ENCODE measurements at regions not wholly inside any gene's neighbourhood (a gene's known extent, or its start where the extent isn't known, plus 50 kb on each side); places are given as distances from the start of the nearest gene placed in this dataset.

GRCh38 chr18:78630981-78631510 lies 348.6 kb upstream of the SALL3 start:
- no peaks in the 10 kb centered on the region for H3K36me3 ChIP-seq (ENCODE audit: control insufficient read depth in 2 of 2, insufficient read depth in 2 of 2, low read length in 1 of 2)
- 88 to 91% methylated on average over 14 of the region's 14 CpGs for WGBS, 2 donors
- H3K27me3 ChIP-seq (ENCODE audit: control insufficient read depth in 1 of 2, insufficient read depth in 2 of 2, low read length in 2 of 2) = no peaks in the 10 kb centered on the region

DNA sequence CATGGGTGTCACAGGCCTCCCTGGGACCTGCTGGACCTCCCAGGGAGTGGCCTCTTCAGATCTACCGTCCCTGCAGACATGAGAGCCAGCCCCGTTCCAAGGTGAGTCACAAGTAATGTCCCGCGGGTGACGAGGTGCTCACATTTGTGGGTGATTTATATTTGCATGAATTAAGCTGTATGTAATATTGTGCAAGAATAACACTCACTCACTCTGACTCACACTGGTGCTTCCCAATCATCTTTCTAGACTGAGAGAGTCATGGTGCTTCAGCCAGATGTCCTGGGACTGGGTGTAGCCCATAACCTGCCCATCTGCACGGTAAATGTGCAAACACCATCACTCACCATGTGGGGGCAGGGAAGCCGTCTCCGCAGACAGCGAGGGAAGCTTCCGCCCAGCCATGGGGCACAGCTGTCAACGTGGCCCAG lies 347.5 kb upstream of the SALL3 start:
- H3K27ac ChIP-seq (ENCODE audit: low read depth in 2 of 2, low read length in 1 of 2) = peak overlapping the region; percentile 70 to 71
- peaks cover 0 to 16% of the 10 kb centered on the region in 2 donors for H3K9me3 ChIP-seq (ENCODE audit: control insufficient read depth in 2 of 2, insufficient read depth in 1 of 2, low read depth in 1 of 2, low read length in 1 of 2)
- H3K4me1 ChIP-seq (ENCODE audit: control insufficient read depth in 2 of 2, insufficient read depth in 2 of 2, low read length in 1 of 2) = peaks cover 0 to 10% of the 10 kb centered on the region in 2 donors
- no peaks in the 10 kb centered on the region for H3K27me3 ChIP-seq (ENCODE audit: control insufficient read depth in 1 of 2, insufficient read depth in 2 of 2, low read length in 2 of 2)
- no peak overlapping the region for H3K4me3 ChIP-seq (ENCODE audit: low read depth in 1 of 2, low read length in 2 of 2)
- WGBS, 2 donors = 47 to 60% methylated on average over 11 of the region's 11 CpGs
- H3K36me3 ChIP-seq (ENCODE audit: control insufficient read depth in 2 of 2, insufficient read depth in 2 of 2, low read length in 1 of 2) = no peaks in the 10 kb centered on the region

More at GRCh38 chr18:78630981-78631510, 348.6 kb upstream of the SALL3 start:
- Histone ChIP-seq H3K27ac (ENCODE audit: low read depth in 2 of 2, low read length in 1 of 2) (no peak overlapping the region), H3K4me3 (ENCODE audit: low read depth in 1 of 2, low read length in 2 of 2) (no peak overlapping the region), H3K4me1 (ENCODE audit: control insufficient read depth in 2 of 2, insufficient read depth in 2 of 2, low read length in 1 of 2) (peaks cover 0 to 10% of the 10 kb centered on the region in 2 donors), H3K9me3 (ENCODE audit: control insufficient read depth in 2 of 2, insufficient read depth in 1 of 2, low read depth in 1 of 2, low read length in 1 of 2) (peaks cover 0 to 11% of the 10 kb centered on the region in 2 donors)

DNA sequence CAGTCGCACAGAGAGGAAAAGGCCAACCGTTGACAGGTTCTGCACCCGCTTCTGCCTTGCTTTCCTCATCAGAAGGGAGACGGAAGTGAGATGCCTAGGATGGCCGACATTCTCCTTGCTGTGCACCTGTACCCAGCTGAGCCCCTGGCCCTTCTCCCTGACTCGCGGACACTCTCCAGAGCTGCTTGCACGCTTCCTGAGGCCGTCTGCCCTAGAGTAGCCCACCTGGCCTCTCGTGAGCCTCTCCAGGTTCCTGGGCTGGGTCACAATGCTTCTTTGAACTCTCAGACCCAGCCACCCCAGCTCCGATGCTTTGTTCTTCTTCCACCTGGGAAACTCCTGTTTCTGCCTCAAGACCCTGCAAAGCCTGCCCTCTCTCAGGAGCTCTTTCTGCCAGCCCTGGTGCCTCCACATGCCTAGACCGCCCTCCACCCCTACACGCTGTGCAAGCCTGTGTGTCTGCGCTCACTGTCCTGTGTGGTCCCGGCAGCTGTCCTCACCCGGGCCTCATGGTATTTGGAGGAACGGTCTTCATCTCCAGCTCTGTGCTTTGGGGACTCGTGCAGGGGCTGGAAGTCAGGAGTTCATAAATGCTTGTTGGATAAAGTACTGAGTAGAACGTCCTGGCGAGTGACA lies 345.4 kb upstream of the SALL3 start:
- Histone ChIP-seq H3K4me1 (ENCODE audit: control insufficient read depth in 2 of 2, insufficient read depth in 2 of 2, low read length in 1 of 2) (peaks cover 0 to 18% of the 10 kb centered on the region in 2 donors), H3K27ac (ENCODE audit: low read depth in 2 of 2, low read length in 1 of 2) (no peak overlapping the region), H3K27me3 (ENCODE audit: control insufficient read depth in 1 of 2, insufficient read depth in 2 of 2, low read length in 2 of 2) (no peaks in the 10 kb centered on the region), H3K4me3 (ENCODE audit: low read depth in 1 of 2, low read length in 2 of 2) (no peak overlapping the region), H3K9me3 (ENCODE audit: control insufficient read depth in 2 of 2, insufficient read depth in 1 of 2, low read depth in 1 of 2, low read length in 1 of 2) (peaks cover 5 to 16% of the 10 kb centered on the region in 2 donors), H3K36me3 (ENCODE audit: control insufficient read depth in 2 of 2, insufficient read depth in 2 of 2, low read length in 1 of 2) (no peaks in the 10 kb centered on the region)
- 79 to 86% methylated on average over 20 of the region's 20 CpGs for WGBS, 2 donors

DNA sequence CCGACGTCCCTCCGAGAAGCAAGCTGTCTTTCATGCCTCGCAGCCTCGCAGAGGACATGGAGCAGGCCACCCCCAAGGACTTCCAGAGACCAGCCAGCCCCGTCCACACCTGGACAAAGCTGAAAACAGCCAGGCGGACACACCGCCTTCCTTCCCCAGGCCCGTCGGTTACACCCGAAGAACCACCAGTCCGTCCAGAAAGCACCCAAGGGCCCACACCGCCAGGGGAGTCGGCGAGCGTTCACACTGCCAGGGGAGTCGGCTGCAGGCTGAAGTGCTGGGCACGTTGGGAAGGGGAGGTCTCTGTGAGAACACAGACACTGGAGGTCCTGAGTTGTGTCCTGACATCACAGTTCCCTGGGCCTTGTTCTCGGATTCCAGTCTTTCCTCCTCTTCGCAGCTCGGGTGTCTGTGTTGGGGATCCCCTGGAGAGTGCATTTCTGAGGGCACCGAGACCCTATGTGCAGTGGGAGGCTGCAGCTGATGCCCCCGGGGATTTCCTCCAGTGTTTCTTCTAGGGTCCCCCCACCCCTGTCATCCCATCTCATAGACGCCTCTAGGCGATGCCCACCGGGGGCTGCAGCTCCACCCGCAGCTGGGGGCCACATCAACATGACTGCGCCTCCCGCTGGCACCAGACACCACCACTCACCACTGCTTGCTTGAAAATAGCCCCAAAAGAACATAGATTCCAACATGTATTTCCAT lies 344.4 kb upstream of the SALL3 start:
- Histone ChIP-seq H3K27me3 (ENCODE audit: control insufficient read depth in 1 of 2, insufficient read depth in 2 of 2, low read length in 2 of 2) (no peaks in the 10 kb centered on the region), H3K27ac (ENCODE audit: low read depth in 2 of 2, low read length in 1 of 2) (no peak overlapping the region), H3K4me3 (ENCODE audit: low read depth in 1 of 2, low read length in 2 of 2) (no peak overlapping the region), H3K36me3 (ENCODE audit: control insufficient read depth in 2 of 2, insufficient read depth in 2 of 2, low read length in 1 of 2) (no peaks in the 10 kb centered on the region), H3K9me3 (ENCODE audit: control insufficient read depth in 2 of 2, insufficient read depth in 1 of 2, low read depth in 1 of 2, low read length in 1 of 2) (peaks cover 5 to 16% of the 10 kb centered on the region in 2 donors), H3K4me1 (ENCODE audit: control insufficient read depth in 2 of 2, insufficient read depth in 2 of 2, low read length in 1 of 2) (peaks cover 0 to 23% of the 10 kb centered on the region in 2 donors)
- WGBS, 2 donors = 89 to 90% methylated on average over 29 of the region's 29 CpGs

- H3K4me1 ChIP-seq (ENCODE audit: control insufficient read depth in 2 of 2, insufficient read depth in 2 of 2, low read length in 1 of 2) = peaks cover 0 to 23% of the 10 kb centered on the region in 2 donors
- no peak overlapping the region for H3K27ac ChIP-seq (ENCODE audit: low read depth in 2 of 2, low read length in 1 of 2)
- WGBS, 2 donors = 91% methylated on average over 2 of the region's 2 CpGs
- no peaks in the 10 kb centered on the region for H3K36me3 ChIP-seq (ENCODE audit: control insufficient read depth in 2 of 2, insufficient read depth in 2 of 2, low read length in 1 of 2)
- H3K9me3 ChIP-seq (ENCODE audit: control insufficient read depth in 2 of 2, insufficient read depth in 1 of 2, low read depth in 1 of 2, low read length in 1 of 2) = peaks cover 5 to 12% of the 10 kb centered on the region in 2 donors
- H3K4me3 ChIP-seq (ENCODE audit: low read depth in 1 of 2, low read length in 2 of 2) = no peak overlapping the region
- no peaks in the 10 kb centered on the region for H3K27me3 ChIP-seq (ENCODE audit: control insufficient read depth in 1 of 2, insufficient read depth in 2 of 2, low read length in 2 of 2)
These were observed 343.4 kb upstream of the SALL3 start for GRCh38 chr18:78636260-78636659.

DNA sequence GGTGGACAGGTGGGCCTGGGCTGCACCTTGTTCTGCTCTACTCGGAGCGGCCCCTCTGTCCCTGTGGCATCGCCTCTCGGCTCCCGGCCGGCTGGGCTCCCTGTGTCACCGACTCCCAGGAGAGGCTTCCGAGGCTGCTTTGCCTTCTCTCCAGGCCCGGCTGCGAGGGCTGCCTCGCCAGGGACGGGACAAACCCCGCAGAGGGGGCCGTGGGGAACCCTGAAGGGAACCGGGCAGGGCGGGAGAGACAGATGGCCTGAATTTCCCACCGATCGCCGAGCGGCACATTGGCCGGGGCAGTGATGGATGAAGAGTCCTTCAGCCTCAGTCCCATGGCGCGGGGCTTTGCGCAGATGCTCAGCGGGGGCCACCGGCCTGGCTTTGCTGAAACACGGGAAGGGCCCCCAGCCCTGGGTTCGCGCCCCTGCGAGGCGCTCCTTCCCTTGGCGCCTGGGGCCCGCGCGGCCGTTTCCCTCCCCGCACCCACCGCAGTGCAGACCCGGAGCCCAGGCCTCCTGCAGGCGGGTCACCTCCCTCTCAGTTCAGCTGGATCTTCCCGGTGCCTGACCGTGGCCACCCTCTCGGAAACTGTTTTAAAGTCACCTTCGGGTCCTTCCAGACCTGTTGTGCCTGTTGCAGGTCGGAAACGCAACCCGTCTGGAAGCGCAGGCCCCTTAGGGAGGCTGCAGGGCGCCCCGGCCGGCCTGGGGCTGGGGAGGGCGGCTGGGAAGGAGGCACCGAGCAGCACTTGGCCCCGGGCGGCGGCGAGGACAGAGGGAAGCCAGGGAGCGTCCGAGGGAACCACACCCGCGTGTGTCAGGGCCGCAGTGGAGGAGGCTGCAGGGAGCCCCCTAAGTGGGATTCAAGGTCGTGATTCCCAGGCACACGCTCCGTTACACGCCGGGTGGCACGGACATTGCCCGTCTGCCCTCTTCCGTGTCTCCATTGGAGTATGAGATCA lies 341.9 kb upstream of the SALL3 start:
- H3K27ac ChIP-seq (ENCODE audit: low read depth in 2 of 2, low read length in 1 of 2) = no peak overlapping the region
- H3K27me3 ChIP-seq (ENCODE audit: control insufficient read depth in 1 of 2, insufficient read depth in 2 of 2, low read length in 2 of 2) = no peaks in the 10 kb centered on the region
- 92 to 93% methylated on average over 61 to 70 of the region's 70 CpGs for WGBS, 2 donors
- no peaks in the 10 kb centered on the region for H3K36me3 ChIP-seq (ENCODE audit: control insufficient read depth in 2 of 2, insufficient read depth in 2 of 2, low read length in 1 of 2)
- no peak overlapping the region for H3K4me3 ChIP-seq (ENCODE audit: low read depth in 1 of 2, low read length in 2 of 2)
- H3K9me3 ChIP-seq (ENCODE audit: control insufficient read depth in 2 of 2, insufficient read depth in 1 of 2, low read depth in 1 of 2, low read length in 1 of 2) = peaks cover 5 to 8% of the 10 kb centered on the region in 2 donors
- H3K4me1 ChIP-seq (ENCODE audit: control insufficient read depth in 2 of 2, insufficient read depth in 2 of 2, low read length in 1 of 2) = peaks cover 0 to 16% of the 10 kb centered on the region in 2 donors

GRCh38 chr18:78639006-78639950 lies 340.3 kb upstream of the SALL3 start:
- Histone ChIP-seq H3K4me1 (ENCODE audit: control insufficient read depth in 2 of 2, insufficient read depth in 2 of 2, low read length in 1 of 2) (peaks cover 0 to 13% of the 10 kb centered on the region in 2 donors), H3K36me3 (ENCODE audit: control insufficient read depth in 2 of 2, insufficient read depth in 2 of 2, low read length in 1 of 2) (no peaks in the 10 kb centered on the region), H3K27ac (ENCODE audit: low read depth in 2 of 2, low read length in 1 of 2) (peak overlapping the region in 1 of 2 donors; percentile 47), H3K4me3 (ENCODE audit: low read depth in 1 of 2, low read length in 2 of 2) (no peak overlapping the region), H3K27me3 (ENCODE audit: control insufficient read depth in 1 of 2, insufficient read depth in 2 of 2, low read length in 2 of 2) (no peaks in the 10 kb centered on the region), H3K9me3 (ENCODE audit: control insufficient read depth in 2 of 2, insufficient read depth in 1 of 2, low read depth in 1 of 2, low read length in 1 of 2) (peaks cover 5% of the 10 kb centered on the region in 2 donors)
- 61 to 69% methylated on average over 23 of the region's 23 CpGs for WGBS, 2 donors

DNA sequence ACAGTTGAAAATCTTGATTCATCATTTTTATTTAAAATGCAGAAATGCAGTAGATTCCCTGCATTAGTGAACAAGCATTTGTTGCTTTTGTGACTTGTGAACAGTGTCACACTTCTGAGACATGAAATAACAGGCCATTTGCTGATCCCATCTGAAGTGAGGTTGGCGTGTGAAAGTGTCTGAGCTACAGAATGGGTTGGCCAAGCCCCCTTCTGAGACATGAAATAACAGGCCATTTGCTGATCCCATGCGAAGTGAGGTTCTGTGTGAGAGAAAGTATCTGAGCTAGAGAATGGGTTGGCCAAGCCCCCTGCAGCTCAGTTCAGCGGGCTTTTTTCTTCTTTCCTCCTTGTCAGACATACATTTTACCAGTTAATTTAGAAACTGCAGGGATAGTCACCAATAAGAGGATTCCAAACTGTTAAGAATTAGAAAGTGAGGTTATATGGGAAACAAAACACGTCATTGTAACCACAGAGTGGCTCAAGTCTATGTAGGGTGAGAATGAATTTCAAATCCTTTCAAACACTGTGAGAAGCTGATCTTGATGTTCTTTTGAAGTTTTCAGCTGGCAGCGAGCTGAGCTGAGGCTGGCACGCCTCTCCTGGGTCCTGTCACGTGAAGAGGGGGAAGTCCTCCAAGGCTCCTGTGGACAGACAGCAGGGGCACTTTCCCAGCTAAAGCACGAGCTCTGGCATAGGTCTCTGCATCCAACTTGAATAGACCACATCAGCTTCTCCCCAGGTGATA lies 339.2 kb upstream of the SALL3 start:
- Histone ChIP-seq H3K36me3 (ENCODE audit: control insufficient read depth in 2 of 2, insufficient read depth in 2 of 2, low read length in 1 of 2) (no peaks in the 10 kb centered on the region), H3K27me3 (ENCODE audit: control insufficient read depth in 1 of 2, insufficient read depth in 2 of 2, low read length in 2 of 2) (no peaks in the 10 kb centered on the region), H3K4me1 (ENCODE audit: control insufficient read depth in 2 of 2, insufficient read depth in 2 of 2, low read length in 1 of 2) (peaks cover 0 to 13% of the 10 kb centered on the region in 2 donors), H3K27ac (ENCODE audit: low read depth in 2 of 2, low read length in 1 of 2) (no peak overlapping the region), H3K4me3 (ENCODE audit: low read depth in 1 of 2, low read length in 2 of 2) (no peak overlapping the region), H3K9me3 (ENCODE audit: control insufficient read depth in 2 of 2, insufficient read depth in 1 of 2, low read depth in 1 of 2, low read length in 1 of 2) (peaks cover 5% of the 10 kb centered on the region in 2 donors)
- 73% methylated on average over 8 of the region's 8 CpGs for WGBS, 2 donors
